ENCODE measurements at regions not wholly inside any gene's neighbourhood (a gene's known extent, or its start where the extent isn't known, plus 50 kb on each side); places are given as distances from the start of the nearest gene placed in this dataset.

- TF ChIP-seq POLR2A (IDR thresholded peaks at IDR 0.05) (no peak), CTCF (IDR thresholded peaks at IDR 0.05) (no peak)
Observed at GRCh38 chr12:115872919-115873357, 404.6 kb downstream of the MED13L start.

All from lower leg skin (tissue), 3 donors.